SKM-1 (cell line): ENCODE measurements at regions not wholly inside any gene's neighbourhood (a gene's known extent, or its start where the extent isn't known, plus 50 kb on each side); places are given as distances from the start of the nearest gene placed in this dataset.

ENCODE experiments used
- DNase-seq: peaks from one replicate; lab custom pipeline; 2025; ENCODE audit not compliant: unreplicated experiment; lab: John Stamatoyannopoulos, UW

DNA sequence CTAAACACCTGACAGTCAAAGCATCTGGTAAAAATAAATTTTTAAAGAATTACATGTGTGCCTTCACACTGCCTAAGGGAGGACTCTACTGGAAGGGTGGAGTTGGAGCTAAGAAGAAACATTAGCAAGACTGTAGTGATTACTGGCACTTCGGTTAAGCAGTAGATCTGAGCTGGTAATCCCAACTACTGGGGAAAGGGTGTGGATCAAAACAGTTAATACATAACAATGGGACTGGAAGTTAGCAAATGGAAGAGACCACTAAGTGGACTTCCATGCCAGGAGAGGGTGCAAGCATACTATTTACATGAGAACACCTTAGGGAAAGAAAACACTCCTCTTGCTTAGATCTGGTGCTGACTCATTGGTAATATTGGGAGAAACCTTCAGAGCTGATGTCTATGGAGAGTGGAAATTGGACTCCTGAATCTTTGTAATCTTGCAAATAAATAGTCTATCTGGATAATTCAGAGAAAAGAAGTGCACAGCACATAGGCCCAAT, 519.6 kb upstream of the LINC00305 start:
- DNase-seq: no peak

DNA sequence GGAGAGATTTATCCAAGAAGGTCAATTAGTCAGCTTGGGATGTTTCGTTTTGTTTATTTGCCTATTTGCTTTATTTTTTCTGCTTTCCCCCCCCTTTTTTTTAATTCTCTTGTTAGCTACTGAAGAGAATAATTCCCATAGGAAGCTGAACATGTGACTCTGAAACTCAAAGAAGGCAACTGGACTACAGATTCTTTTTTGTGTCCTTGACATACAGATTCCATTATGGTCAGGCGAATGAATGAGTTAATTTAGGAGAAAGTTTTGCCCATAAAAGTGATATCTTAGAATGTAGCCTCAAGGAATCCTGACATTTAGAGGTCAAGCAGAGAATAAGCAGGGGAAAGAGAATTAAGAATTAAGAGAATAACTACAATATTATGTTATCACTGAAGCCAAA, 514.2 kb upstream of the LINC00305 start:
- DNase-seq: no peak

DNA sequence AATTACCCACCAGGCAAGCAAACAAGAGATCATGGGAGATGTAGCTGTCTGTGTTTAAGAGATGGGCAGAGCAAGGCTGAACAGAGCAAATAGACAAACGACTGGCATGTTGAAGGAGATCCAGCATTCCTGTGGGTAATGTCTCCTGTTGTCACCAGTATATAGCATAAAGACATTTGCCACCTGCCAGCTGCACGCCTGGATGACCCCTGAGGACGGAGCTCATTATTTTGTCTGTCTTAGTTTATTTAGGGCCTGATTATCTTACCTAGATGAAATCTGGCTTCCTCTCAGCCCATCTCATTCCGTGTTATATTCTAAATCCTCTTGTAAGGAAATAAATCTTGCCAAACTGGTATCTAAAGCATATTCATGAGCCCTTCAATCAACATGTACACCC, 510.3 kb upstream of the LINC00305 start:
- DNase-seq: no peak

DNA sequence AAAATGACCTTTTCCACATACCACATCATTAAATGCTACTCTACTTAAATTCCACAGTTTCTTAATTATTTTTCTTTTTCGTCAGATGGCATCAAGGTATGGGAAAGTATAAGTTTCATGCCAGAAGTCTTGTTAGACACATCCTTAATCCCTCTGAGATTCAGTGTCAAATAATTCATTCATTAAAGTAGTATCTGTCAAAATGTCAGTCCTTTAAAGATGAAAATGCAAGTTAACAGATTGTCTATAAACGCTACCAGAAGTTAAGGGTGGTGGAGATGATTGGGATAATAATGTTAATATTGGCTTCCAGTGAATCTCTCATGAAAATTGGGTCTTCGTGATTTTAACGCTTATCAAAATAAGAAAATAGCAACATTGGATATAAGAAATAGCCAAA, 504.2 kb upstream of the LINC00305 start:
- no peak for DNase-seq

DNA sequence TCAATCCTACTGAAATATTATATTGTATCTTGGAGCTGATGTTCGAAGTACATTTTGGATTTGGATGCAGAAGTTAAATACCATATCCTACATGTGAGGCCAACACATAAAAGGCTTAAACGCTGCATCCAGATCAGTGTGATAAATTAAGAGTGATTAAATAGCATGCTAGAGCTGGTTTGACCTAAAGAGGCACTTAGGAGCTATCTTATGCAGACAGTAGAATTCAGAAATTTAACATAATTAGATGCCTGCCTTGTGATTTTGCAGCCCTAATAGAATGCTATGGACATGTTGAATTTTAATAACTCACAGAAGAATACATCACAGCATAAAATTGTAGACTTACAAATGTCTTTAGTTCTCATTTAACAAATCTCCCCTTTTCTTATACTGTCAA, 501.2 kb upstream of the LINC00305 start:
- DNase-seq: no peak

DNA sequence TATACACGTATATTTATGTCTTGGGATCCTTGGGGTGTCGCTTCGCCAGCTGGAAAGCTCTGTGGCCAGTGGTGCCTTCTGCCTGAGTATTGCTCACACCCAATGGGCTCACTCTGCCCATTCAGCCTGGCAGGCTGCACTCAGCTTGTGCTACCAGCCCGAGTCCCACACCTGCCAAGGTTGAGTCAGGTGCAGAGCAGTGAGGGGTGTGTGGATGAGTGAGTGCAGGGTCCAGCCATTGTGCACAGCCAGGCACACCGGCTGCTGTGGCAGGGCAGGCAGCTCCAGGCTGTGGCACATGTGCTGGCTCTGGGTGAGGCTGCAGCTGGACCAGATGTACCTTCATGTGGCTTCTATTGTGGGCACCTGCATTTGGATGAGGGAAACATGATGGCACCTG, 496.9 kb upstream of the LINC00305 start:
- DNase-seq: no peak

DNA sequence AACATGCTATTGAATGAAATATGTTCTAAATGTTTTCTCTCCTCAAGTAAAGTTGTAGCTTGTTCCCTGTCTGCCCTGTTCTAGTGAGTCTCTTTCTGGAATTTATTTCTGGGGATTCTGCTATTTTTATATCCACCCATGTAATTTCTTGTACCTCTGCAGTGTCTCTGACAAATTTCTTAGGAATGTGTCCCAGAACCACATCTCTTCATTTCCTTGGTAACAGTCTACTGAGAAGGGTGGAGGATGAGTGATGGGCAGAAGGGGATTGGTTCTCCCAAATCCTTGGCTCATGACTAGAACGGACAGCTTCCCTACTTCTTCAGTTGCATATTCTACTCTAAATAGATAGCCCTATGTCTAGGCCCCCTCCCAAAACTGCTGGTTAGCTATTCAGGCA, 490.6 kb upstream of the LINC00305 start:
- no peak for DNase-seq

DNA sequence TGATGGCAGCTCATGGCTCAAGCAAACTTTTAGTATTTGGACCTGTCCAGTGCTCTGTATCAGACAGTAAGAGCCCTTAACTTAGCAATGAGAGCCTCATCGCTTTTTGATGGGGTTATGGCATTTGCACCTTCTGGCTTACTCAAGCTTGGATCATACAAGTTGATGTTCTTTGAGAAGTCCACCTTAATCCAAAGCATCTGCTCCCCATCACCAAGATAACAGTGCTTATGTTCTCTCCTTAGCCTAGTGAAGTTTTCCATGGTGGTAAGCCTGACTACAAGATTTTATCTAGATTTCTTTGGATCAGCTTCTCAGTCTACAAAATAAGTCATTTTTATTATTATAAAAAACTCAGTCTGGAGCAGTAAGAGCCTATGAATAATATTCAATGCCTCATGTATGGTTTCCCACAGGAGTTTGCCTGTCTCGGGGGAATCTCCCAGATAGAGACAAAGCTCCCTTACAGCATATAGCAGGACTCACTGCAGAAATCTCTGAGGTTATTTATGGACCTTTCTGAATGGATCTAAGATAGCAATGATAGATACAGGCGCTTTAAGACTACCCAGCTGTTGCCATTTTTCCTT, 472.2 kb upstream of the LINC00305 start:
- DNase-seq: no peak

DNA sequence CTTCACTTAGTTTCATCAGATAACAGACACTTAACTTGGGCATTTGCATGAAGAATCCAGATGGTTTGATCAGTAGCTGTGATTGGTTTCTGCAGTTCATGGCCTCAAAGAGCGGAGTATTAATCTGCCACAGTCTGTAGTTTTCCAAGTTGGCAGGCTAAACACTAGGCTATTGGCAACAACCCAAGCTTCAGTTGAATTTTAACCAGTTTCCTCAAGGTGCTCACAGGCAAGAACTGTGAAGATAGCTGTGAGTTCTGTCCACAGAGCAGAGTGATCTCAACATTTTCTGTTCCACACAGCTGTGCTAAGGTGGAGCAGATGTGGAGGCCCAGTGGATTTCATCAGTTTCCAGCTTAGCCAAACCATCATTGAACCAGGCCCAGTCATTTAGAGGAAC, 469.5 kb upstream of the LINC00305 start:
- DNase-seq: no peak

DNA sequence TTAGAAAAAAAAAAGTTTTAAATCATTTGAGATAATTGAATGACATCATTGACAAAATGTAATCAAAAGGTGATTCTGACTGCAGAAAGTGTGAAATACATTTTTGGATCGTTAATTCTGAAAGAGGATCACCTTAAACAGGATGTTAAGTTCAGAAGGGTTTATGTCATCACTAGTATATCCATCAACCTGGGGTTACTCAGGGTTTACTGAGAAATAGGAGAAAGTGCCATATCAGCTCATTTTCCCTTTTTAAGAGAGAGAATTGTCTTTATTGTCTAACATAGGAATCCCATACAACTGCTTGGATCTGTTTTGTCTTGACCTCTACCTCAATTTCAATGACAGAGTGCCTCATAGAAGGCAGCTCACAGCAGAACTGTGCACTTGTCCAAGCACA, 466.1 kb upstream of the LINC00305 start:
- no peak for DNase-seq

DNA sequence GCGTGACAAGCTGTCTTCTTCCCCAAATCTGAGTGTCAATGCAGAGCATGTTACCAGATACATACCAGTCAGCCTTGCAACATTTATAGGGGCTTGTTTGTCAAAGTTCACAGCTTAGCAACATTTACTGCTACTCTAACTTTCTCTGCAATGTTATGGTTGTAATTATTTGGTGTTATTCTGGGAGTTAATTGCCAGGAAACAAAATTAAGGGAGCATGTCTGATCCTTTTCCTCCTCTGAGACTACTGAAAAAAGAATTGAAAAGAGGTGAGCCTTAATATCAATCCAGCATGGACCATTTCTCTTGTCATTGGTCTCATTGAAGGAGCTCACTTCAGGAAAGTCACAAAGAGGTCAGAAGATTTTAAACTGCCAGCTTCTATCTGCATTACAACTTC, 465.6 kb upstream of the LINC00305 start:
- no peak for DNase-seq

DNA sequence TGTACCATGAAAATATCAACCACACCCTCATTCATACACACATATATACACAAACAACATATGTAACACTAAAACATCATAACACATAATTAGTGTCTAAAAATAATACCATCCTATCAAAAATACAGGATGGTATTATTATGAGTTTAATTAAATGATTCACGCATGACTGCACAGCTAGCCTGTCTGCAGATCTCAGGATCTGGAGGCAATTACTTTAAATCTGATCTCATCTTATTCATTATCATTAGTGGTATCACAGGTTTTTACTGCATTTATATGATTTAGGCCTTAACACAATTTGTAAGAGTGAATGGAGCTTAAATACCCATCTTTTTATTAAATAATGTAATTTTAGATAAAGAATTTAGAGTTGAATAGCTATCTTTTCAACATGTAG, 443.4 kb upstream of the LINC00305 start:
- no peak for DNase-seq

DNA sequence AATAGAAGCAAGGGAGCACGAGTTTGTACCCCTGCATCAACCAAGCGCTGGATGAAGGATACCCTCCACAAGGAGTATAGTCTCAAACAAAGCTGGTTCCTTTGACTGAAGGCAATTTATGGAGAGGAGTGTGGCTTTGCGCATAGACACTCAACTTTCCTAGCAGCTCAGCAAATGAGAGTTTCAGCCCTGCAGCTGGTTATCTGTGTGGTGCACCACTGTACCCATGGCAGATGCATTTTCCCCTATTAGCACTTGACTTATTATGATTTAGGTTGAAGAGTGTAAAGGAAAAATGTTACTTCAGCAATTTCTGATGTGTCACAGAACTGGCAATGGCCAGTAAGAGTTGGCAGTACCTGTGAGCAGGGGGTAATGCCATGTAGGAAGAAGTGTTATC, 440.1 kb upstream of the LINC00305 start:
- DNase-seq: no peak

DNA sequence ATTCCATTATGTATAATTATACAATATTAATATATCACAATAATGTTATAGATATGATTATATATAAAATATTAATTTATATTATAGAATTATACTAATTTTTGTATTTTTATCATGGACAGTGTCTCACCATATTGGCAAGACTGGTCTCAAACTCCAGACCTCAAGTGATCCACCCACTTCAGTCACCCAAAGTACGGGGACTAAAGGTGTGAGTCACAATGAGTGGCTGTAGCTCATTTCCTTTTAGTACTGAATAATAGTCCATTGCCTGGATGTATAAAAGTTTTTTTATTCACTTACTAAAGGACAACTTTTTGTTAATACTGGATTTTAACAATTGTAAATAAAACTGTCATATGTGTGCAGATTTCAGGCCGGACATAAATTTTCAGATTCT, 417.6 kb upstream of the LINC00305 start:
- DNase-seq: no peak

DNA sequence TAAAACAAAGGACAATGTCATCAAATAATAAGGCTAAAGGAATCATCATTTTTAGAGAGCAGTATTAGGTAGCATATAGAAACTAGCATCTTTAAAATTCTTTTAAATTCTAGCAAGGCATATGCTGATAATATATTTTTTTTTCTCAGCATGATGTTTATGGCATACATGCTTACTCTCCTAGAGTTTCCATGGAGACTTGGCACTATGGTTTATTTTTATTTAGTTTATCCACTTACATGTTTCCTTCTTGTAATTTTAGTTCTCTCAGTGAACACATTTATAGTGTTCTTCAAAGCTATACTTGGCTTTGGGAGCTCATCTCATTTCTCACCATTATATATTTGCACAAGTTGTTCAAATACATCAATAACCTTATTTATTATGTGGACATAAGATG, 413.8 kb upstream of the LINC00305 start:
- DNase-seq: no peak

DNA sequence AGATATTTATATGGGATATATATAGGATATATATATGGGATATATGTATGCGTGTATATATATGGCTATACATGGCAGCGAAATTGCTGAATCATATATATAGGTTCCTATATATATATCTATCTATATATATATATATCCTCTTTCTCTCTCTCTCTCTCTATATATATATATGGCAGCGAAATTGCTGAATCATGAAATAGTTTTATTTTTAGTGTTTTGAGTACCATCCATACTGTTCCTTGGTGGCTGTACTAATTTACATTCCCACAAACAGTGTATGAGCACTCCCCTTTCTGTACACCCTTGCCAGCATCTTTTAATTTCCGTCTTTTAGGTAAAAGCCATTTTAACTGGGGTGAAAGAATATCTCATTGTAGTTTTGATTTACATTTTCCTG, 397.6 kb upstream of the LINC00305 start:
- DNase-seq: no peak

DNA sequence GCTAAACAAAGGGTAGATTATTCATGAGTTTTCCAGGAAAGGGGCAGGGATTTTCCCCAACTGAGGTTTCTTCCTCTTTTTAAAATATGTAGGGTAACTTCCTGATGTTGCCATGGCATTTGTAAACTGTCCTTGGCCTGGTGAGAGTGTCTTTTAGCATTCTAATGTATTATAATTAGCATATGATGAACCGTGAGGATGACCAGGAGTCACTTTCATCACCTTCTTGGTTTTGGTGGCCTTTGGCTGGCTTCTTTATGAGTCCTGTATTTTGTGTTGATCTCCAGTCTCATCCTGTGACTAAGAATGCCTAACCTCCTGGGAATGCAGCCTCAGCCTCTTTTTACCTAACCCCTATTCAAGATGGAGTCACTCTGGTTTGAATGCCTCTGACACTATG, 391.0 kb upstream of the LINC00305 start:
- no peak for DNase-seq

DNA sequence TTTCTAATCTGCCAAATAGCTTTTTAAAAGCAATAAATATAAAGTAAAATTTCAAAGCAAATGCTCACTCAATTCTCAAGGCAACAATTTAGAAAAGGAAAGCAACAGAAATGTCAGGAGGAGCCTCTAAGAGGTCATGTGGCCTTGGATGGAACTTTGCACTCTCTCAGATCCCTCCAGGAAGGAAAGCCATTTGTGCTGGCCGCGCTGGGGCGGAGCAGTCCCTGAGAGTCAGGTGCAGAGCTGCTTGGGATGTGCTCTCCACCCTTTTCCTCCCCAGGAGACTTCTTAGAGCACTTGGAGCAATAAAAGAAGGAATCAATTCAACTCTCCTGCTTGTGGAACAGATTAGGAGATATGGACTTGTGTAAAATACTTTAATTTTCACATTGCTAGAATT, 379.8 kb upstream of the LINC00305 start:
- no peak for DNase-seq

DNA sequence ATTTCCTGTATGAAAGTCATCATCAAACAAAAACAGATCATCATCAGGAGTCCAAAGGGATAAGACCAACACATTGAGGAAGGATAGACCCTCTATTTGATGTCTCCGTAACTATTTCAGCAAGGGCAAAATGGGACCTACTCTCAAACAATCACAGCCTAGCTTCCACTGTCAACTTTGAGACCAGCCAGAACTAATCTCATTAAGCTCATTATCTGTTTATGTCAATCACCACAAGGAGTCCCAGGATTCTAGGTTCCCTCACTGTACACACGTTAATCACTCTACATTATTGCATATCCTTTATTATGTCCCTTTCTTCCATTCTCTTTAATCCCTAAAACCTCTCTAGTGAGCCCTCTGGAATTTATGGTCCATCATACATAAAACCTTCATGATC, 370.3 kb upstream of the LINC00305 start:
- no peak for DNase-seq

DNA sequence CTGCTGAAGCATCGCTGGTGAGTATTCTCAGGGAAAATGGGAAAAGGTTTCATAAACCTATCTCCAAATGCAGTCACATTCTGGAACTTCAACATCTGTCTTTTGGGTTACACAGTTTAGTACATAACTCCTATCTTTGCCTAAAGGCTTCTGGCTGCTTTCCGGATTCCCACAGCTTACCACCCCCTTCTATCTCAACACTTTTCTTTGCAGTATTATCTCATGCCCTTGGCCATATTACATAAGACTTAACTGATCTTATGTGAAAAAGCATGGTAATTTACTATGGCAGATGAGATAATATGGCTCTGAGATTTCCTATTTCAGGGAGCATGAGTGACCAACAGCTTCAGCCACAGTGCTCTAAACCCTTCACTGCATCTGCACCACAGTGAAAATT, 369.3 kb upstream of the LINC00305 start:
- DNase-seq: no peak

DNA sequence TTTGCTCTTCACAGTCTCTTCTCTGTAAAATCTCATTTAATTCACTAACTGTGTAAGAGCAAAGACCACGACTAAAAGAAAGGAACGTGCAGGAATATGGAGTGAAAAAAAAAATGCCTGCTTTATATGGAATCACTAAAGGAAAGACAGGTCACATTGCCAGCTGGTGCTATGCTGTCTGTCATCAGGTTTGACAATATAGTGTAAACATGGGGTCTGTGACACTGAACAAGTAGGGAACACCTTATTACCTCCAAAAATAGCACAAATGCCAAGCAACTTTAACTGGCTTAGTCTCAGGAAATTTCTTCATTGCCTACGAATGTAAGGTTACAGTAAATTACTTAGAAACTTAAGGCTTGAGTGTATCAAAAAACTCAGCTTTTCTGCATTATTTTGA, 364.5 kb upstream of the LINC00305 start:
- DNase-seq: no peak

DNA sequence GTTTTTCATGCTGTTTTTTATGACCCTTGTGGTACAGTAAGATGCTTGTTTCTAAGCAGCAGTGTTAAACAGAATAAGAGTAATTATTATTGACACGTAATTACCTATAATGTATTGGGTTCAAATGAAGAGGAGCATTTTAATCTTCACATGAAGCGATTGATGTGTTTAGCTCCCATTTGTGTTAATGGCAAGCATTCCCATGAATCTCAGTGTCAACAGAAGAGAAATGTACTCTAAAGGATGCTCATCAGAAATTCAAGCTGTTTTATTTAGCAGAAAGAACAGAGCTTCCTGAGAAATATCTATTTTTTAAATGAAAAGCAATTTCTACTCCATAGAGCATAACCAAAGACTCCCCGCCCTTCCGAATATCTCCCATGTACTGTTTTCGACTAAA, 341.3 kb upstream of the LINC00305 start:
- no peak for DNase-seq

DNA sequence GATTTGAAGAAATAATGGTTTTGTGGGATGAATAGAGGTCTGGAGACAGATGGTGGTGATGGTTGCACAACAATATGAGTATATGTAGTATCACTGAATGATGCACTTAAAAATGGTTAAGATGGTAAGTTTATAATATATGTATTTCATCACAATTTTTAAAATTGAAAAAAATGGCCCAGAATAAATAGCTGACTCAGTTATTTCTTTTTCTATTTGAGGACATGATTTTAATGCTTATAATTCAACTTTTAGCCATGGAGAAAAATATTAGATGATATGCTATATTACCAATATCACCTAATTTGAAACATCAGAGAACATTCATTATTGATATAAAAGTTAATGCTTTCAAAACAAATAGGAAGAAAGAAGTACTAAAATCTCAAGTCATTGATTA, 339.8 kb upstream of the LINC00305 start:
- no peak for DNase-seq

DNA sequence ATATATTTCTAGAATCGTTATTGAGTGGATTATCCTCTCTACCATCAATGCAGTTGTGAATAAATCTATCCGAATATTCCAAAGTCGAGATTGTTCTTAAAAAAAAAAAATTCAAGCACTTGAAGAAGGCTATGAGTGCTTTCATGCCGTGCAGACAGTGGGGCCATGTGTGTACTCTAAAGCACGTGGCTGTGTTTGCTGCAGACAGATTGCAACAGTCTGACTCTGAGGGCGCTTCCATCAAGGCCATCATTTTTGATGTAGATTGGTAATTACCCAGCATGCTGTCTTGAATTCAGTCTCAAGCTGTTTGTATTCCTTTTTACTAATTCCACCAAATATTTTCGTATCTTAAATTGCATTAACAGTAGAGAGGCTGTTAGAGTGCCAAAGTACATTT, 325.9 kb upstream of the LINC00305 start:
- no peak for DNase-seq
